HG03342 (cell line): ENCODE measurements at regions not wholly inside any gene's neighbourhood (a gene's known extent, or its start where the extent isn't known, plus 50 kb on each side); places are given as distances from the start of the nearest gene placed in this dataset.
"Not testable (repeated sequence)": the region's sequence is repeated elsewhere in the genome, so short reads cannot be mapped to it uniquely, and the experiment has no call there.

Source experiments
- ATAC-seq: cut with Tn5 transposase; IDR thresholded peaks from one replicate; pipeline ENCODE4 v1.9.1; 2021; ENCODE audit warnings: mild to moderate bottlenecking, moderate library complexity; ENCODE audit not compliant: unreplicated experiment

DNA sequence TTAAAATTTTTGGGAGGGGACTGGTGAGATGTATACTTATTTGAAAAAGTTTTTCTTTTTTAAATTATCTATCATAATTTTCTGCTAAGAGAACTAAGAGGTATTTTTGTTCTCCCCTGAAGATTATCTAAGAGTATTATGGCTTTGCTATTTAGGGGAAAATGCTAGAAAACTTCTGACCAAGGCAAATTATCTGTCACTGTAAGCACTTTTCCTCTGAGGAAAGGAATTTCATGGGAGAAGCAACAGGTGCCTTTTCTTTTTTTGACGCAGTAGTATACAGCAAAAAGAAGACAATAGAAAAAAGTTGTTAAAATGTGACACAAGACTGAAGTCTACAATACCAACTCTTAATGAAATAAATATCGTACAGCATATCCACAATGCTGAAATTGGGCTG lies 201.6 kb upstream of the NANOGP8 start:
- no peak for ATAC-seq

DNA sequence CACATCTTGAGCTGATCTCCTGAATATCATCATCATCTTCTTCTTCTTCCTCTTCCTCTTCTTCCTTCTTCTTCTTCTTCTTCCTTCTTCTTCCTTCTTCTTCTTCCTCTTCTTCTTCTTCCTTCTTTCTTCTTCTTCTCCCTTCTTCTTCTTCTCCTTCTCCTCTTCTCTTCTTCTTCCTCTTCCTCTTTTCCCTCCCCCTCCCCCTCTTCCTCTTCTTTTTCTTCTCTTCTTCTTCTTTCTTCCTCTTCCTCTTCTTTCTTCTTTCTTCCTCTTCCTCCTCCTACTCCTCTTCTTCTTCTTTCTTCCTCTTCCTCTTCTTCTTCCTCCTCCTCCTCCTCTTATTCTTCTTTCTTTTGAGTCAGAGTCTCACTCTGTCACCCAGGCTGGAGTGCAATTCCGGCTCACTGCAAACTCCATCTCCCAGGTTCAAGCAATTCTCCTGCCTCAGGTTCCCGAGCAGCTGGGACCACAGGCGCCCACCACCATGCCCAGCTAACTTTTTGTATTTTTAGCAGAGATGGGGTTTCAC lies 197.9 kb upstream of the NANOGP8 start:
- no peak for ATAC-seq

DNA sequence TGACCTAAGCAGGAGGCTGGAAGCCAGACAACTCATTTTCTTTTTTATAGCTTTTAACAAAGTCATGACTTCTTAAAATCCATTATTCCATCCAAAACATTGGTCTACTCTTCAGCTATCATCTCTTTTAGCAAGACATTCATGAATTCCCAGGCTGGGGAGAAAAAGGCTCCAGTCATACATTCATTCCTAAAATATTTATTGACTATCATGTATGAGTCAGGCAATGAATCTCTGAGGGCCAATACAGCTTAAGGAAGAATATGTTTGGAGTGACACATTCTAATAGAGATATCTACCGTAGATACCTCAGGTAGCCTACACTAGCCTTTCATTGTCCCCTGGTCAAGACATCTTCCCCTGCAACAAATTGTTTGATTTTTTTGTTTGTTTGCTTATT lies 196.4 kb upstream of the NANOGP8 start:
- no peak for ATAC-seq

DNA sequence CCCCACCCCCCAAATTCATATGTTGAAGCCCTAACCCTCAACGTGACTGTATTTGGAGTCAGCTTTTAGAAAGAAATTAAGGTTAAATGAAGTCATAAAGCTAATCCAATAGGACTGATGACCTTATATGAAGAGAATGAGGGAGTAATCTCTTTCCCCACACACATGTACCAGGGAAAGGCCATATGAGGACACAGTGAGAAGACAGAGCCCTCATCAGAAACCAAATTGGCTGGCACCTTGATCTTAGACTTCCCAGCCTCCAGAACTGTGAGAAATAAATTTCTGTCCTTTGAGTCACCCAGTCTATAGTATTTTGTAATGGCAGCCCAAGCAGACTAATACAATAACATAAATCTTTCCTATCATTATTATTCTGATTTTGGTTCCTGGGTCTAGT lies 194.7 kb upstream of the NANOGP8 start:
- ATAC-seq: no peak

- no peak for ATAC-seq
These were observed 186.4 kb upstream of the NANOGP8 start for GRCh38 chr15:35271371-35272043.

- ATAC-seq: no peak
These were observed 175.8 kb upstream of the NANOGP8 start for GRCh38 chr15:35260941-35261340.

DNA sequence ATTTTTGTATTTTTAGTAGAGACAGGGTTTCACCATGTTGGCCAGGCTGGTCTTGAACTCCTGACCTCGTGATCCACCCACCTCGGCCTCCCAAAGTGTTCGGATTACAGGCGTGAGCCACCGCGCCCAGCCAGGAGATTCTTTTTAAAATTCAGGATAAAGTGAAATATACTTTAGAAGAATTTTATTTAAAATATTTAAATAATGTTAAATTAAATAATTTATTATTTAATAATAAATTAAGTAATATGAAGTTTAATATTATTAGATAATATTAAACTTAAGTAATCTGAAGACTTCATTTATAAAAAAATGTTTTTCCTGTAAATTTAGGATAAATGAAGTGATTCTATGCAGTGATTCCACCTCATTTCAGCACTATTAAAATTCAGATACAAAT lies 175.2 kb upstream of the NANOGP8 start:
- ATAC-seq: not testable (repeated sequence)

DNA sequence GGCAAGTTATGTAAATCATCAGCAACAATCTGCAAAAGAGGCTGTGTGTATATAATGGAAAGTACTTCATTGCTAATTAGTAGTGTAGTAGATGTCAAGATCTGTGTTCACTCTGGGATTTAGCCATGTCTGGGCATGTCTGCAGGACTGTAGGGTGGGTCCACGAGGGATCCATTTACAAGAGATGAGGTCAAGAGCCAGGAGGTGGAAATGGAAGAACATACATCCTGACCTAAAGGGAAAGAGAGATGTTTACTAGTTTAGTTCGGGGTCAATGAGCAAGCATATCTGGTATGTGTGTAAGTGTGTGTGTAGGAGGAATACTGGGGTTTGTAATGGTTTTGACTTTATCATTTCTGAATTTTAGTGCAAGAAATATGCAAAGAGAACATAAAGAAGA lies 171.5 kb upstream of the NANOGP8 start:
- ATAC-seq: no peak

DNA sequence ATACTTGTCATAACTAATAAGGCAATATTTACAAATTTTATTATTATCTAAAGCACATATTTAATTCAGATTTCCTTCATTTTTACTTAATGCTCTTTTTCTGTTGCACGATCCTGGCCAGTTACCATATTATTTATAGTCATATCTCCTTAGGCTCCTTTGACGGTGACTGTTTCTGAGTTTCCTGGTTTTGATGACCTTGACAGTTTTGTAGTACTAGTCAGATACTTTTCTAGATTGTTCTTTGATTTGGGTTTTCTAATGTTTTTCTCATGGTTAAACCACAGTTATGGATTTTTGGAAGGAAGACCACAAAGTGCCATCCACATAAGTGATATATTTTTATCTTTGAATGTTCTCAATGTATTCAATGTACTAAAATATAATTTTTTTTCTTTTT lies 171.0 kb upstream of the NANOGP8 start:
- no peak for ATAC-seq

DNA sequence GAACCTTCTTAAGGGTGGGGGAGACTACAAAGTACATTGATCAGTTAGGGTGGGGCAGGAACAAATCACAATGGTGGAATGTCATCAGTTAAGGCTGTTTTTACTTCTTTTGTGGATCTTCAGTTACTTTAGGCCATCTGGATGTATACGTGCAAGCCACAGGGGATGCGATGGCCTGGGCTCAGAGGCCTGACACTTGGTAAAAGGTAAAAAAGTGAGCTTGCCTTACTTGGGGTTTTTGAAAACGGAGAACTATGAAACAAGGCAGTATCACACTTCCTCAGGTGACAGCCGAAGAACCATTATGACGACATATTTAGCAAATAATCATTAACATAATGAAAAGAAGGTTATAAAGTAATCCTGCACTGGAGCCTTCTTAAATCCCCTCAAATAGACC lies 169.8 kb upstream of the NANOGP8 start:
- ATAC-seq: not testable (repeated sequence)

GRCh38 chr15:35254062-35254461 lies 169.0 kb upstream of the NANOGP8 start:
- no peak for ATAC-seq

- ATAC-seq: no peak
These were observed 167.3 kb upstream of the NANOGP8 start for GRCh38 chr15:35252351-35252865.

DNA sequence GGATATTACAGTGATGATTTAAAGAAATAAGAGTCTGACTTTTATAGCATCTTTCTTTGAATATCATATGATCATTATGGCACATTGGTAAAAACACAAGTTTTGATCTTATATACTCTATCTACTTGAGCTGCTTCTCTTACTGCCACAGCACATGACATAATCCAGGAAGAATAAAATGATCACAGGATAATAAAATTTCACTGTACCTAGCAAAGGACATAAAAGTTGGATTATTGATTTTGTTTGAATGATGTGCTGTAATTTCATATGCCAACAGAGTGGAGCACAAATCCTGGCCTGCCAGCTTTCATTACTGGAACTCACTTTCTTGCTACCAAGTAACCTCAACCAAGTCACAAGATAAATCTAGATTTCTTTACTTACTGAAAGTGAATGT lies 162.1 kb upstream of the NANOGP8 start:
- ATAC-seq: no peak

DNA sequence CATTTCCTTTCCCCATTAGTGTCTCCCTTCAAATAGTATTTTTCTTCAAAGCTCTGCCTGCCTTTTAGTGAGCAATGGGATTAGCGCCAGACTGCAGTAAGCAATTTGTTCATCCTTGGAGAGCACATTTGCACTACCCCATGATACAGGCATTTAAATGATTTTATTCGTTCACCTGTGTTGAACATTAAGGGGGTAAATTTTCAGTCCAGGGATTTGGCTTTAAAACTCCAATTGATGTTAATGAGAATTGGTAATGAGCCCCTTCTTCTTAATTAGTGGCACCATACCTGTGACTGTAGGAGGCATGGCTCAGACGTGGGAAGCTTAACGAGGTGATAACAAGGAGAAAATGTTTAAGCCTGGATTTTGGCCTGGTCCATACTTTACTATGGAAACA lies 161.4 kb upstream of the NANOGP8 start:
- no peak for ATAC-seq

DNA sequence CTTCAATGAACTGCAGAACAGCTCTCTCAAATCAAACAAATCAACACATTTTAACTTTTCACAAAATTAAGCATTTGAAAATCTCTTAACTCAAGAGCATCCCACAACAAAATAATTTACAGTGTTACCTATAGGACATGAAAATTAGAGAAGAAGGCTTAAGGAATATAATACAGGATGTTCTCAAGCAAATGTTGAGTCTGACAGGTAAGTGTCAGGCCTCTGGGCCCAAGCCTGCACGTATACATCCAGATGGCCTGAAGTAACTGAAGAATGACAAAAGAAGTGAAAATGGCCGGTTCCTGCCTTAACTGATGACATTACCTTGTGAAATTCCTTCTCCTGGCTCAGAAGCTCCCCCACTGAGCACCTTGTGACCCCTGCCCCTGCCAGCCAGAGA lies 160.6 kb upstream of the NANOGP8 start:
- ATAC-seq: not testable (repeated sequence)

DNA sequence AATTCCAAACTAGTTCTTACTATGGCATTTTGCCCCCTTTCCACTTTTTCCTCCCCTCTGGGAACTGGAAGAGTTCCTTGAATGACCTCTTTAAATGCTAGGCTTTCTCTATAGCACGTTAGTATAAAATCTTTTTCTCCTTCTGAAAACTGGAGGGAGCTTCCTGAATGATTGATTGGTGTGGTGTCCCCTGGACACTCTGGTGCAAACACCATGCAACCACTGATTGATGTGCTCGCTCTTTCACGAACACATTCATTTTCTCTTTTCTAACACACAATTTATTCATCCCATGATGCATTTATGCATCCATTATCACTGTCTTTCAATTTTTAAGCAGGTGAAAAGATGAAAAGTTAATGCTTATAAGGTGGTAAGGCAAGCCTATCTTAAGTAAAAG lies 159.1 kb upstream of the NANOGP8 start:
- ATAC-seq: no peak

DNA sequence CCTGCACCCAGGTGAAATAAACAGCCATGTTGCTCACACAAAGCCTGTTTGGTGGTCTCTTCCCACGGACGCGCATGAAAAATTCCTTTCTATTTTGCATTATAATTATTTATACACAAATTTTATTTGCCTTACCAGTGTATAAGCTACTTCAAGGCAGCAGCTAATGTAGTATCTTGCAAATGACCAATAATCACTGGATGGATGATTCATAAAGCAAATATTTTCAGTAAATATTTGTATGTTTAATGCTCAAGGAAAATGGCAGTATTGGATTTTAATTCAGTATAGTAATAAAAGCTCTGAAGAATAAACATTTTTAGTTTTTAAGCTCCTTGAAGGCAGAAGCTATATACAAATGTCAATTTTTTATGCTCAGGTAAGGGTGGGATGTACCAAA lies 158.7 kb upstream of the NANOGP8 start:
- ATAC-seq: no peak

DNA sequence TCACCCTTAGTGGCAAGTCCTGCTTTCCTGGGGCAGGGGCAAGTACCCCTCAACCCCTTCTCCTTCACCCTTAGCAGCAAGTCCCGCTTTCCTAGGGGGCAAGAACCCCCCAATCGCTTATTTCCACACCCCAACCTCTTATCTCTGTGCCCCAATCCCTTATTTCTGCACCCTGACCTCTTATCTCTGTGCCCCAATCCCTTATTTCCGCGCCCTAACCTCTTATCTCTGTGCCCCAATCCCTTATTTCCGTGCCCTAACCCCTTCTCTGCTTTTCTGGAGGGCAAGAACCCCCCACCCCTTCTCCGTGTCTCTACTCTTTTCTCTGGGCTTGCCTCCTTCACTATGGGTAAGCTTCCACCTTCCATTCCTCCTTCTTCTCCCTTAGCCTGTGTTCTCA lies 154.6 kb upstream of the NANOGP8 start:
- ATAC-seq: not testable (repeated sequence)

- not testable (repeated sequence) for ATAC-seq
These were observed 153.4 kb upstream of the NANOGP8 start for GRCh38 chr15:35238448-35238847.

- ATAC-seq: no peak
These were observed 144.0 kb upstream of the NANOGP8 start for GRCh38 chr15:35229085-35229484.

- ATAC-seq: no peak
These were observed 133.1 kb upstream of the NANOGP8 start for GRCh38 chr15:35218215-35218614.

- ATAC-seq: no peak
These were observed 130.0 kb upstream of the NANOGP8 start for GRCh38 chr15:35215093-35215492.
